Stomach (tissue), 4 donors: ENCODE measurements at regions not wholly inside any gene's neighbourhood (a gene's known extent, or its start where the extent isn't known, plus 50 kb on each side); places are given as distances from the start of the nearest gene placed in this dataset.

Experiments used
- POLR2AphosphoS5 ChIP-seq, 3 donors: sonication (generic); formaldehyde crosslinking; IDR thresholded peaks; one replicate each; pipeline ENCODE4 v1.6.1; 2016; ENCODE audit warnings: antibody characterized with exemption in 3 of 3
- TF ChIP-seq, protein P1 (sequence below), 7 experiments: fragments of 450-650 bp in 4 of 7; fragments of 200-600 bp in 3 of 7; sonication (generic) in 3 of 7; IDR thresholded peaks; one replicate each; pipeline ENCODE4 v1.5.1; 2016 to 2019; ENCODE audit warnings: antibody characterized with exemption in 7 of 7, control low read depth in 2 of 7, mild to moderate bottlenecking in 1 of 7

DNA sequence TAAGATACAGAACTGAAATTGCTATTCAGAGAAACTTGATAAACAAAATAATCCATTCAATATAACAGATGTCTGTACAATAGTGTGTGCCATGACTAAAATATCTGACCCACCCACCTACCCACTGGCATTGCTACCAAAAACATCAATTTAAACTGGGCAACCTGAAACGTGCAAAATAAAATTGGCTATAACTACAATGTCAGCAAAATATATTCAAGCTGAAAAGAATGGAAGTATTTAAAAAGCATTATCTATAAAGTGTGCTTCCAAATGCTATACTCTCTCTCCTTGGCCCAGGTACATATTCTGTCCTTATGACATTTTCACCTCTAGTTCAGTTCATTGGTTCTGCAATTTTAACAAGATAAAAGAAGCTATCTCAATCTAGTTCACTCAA, 379.6 kb upstream of the ATP11B start:
- TF ChIP-seq, protein P1, sequence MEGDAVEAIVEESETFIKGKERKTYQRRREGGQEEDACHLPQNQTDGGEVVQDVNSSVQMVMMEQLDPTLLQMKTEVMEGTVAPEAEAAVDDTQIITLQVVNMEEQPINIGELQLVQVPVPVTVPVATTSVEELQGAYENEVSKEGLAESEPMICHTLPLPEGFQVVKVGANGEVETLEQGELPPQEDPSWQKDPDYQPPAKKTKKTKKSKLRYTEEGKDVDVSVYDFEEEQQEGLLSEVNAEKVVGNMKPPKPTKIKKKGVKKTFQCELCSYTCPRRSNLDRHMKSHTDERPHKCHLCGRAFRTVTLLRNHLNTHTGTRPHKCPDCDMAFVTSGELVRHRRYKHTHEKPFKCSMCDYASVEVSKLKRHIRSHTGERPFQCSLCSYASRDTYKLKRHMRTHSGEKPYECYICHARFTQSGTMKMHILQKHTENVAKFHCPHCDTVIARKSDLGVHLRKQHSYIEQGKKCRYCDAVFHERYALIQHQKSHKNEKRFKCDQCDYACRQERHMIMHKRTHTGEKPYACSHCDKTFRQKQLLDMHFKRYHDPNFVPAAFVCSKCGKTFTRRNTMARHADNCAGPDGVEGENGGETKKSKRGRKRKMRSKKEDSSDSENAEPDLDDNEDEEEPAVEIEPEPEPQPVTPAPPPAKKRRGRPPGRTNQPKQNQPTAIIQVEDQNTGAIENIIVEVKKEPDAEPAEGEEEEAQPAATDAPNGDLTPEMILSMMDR (IDR thresholded peaks at IDR 0.05), result no peak
- TF ChIP-seq POLR2AphosphoS5 (IDR thresholded peaks at IDR 0.05), result no peak
